ENCODE measurements at regions not wholly inside any gene's neighbourhood (a gene's known extent, or its start where the extent isn't known, plus 50 kb on each side); places are given as distances from the start of the nearest gene placed in this dataset.
A peak's percentile ranks its signal among the peaks of the same experiment; 100 is the strongest.
"Not testable (repeated sequence)": the region's sequence is repeated elsewhere in the genome, so short reads cannot be mapped to it uniquely, and the experiment has no call there.

GRCh38 chr22:48402591-48403031 lies 1425.1 kb downstream of the BRD1 start:
- DNase-seq (ENCODE audit: low read depth) (no peak), FAIRE-seq (no peak)
- Histone ChIP-seq H3K36me3 (ENCODE audit: control insufficient read depth, insufficient read depth, low read length) (no peaks in the 10 kb centered on the region), H3K27me3 (ENCODE audit: control insufficient read depth, insufficient read depth, low read length) (no peaks in the 10 kb centered on the region), H3K4me3 (ENCODE audit: low read depth, low read length) (no peak overlapping the region)
- no peak for TF ChIP-seq CTCF (IDR thresholded peaks at IDR 0.05; ENCODE audit: insufficient read depth, low read length, severe bottlenecking)

- H3K36me3 ChIP-seq (ENCODE audit: control insufficient read depth, insufficient read depth, low read length); H3K4me3 ChIP-seq (ENCODE audit: low read depth, low read length); H3K27me3 ChIP-seq (ENCODE audit: control insufficient read depth, insufficient read depth, low read length); DNase-seq (ENCODE audit: low read depth); FAIRE-seq: not testable (repeated sequence)
These were observed 1426.2 kb downstream of the BRD1 start for GRCh38 chr22:48401523-48401922.

GRCh38 chr22:48398181-48398905 lies 1429.3 kb downstream of the BRD1 start:
- TF ChIP-seq CTCF (IDR thresholded peaks at IDR 0.05; ENCODE audit: insufficient read depth, low read length, severe bottlenecking): no peak
- H3K4me3 ChIP-seq (ENCODE audit: low read depth, low read length): no peak overlapping the region
- H3K36me3 ChIP-seq (ENCODE audit: control insufficient read depth, insufficient read depth, low read length): no peaks in the 10 kb centered on the region
- FAIRE-seq (no peak), DNase-seq (ENCODE audit: low read depth) (no peak)
- no peaks in the 10 kb centered on the region for H3K27me3 ChIP-seq (ENCODE audit: control insufficient read depth, insufficient read depth, low read length)

GRCh38 chr22:48397531-48398180 lies 1430.0 kb downstream of the BRD1 start:
- Histone ChIP-seq H3K36me3 (ENCODE audit: control insufficient read depth, insufficient read depth, low read length) (no peaks in the 10 kb centered on the region), H3K27me3 (ENCODE audit: control insufficient read depth, insufficient read depth, low read length) (no peaks in the 10 kb centered on the region), H3K4me3 (ENCODE audit: low read depth, low read length) (no peak overlapping the region)
- FAIRE-seq (peak; percentile 91), DNase-seq (ENCODE audit: low read depth) (no peak)
- TF ChIP-seq CTCF (IDR thresholded peaks at IDR 0.05; ENCODE audit: insufficient read depth, low read length, severe bottlenecking): no peak

GRCh38 chr22:48396785-48397530 lies 1430.7 kb downstream of the BRD1 start:
- no peaks in the 10 kb centered on the region for H3K27me3 ChIP-seq (ENCODE audit: control insufficient read depth, insufficient read depth, low read length)
- H3K4me3 ChIP-seq (ENCODE audit: low read depth, low read length): no peak overlapping the region
- FAIRE-seq: no peak
- no peak for DNase-seq (ENCODE audit: low read depth)
- H3K36me3 ChIP-seq (ENCODE audit: control insufficient read depth, insufficient read depth, low read length): no peaks in the 10 kb centered on the region
- no peak for TF ChIP-seq CTCF (IDR thresholded peaks at IDR 0.05; ENCODE audit: insufficient read depth, low read length, severe bottlenecking)

- DNase-seq (ENCODE audit: low read depth) (no peak), FAIRE-seq (no peak)
- H3K27me3 ChIP-seq (ENCODE audit: control insufficient read depth, insufficient read depth, low read length): no peaks in the 10 kb centered on the region
- no peak overlapping the region for H3K4me3 ChIP-seq (ENCODE audit: low read depth, low read length)
- no peak for TF ChIP-seq CTCF (IDR thresholded peaks at IDR 0.05; ENCODE audit: insufficient read depth, low read length, severe bottlenecking)
- H3K36me3 ChIP-seq (ENCODE audit: control insufficient read depth, insufficient read depth, low read length): no peaks in the 10 kb centered on the region
These were observed 1431.4 kb downstream of the BRD1 start for GRCh38 chr22:48396091-48396784.

All from bronchial epithelial cell (primary cell).